ENCODE measurements at regions not wholly inside any gene's neighbourhood (a gene's known extent, or its start where the extent isn't known, plus 50 kb on each side); places are given as distances from the start of the nearest gene placed in this dataset.

- H3K4me1 ChIP-seq = no peaks in the 10 kb centered on the region
- H3K36me3 ChIP-seq = no peaks in the 10 kb centered on the region
- Mint-ChIP-seq H3K4me1 (no peaks in the 10 kb centered on the region), H3K27ac (no peak overlapping the region), H3K27me3 (ENCODE audit: insufficient read depth, low read depth) (peaks cover 8% of the 10 kb centered on the region), H3K36me3 (no peaks in the 10 kb centered on the region), H3K9me3 (peaks cover 8% of the 10 kb centered on the region), H3K4me3 (no peak overlapping the region)
- peaks cover 4% of the 10 kb centered on the region for H3K9me3 ChIP-seq (ENCODE audit: low read depth)
- no peaks in the 10 kb centered on the region for H4K20me1 ChIP-seq (ENCODE audit: low read depth)
- TF ChIP-seq EZH2phosphoT487 (IDR thresholded peaks at IDR 0.05) (no peak), EZH2 (IDR thresholded peaks at IDR 0.05) (no peak)
- TF ChIP-seq, protein P1, sequence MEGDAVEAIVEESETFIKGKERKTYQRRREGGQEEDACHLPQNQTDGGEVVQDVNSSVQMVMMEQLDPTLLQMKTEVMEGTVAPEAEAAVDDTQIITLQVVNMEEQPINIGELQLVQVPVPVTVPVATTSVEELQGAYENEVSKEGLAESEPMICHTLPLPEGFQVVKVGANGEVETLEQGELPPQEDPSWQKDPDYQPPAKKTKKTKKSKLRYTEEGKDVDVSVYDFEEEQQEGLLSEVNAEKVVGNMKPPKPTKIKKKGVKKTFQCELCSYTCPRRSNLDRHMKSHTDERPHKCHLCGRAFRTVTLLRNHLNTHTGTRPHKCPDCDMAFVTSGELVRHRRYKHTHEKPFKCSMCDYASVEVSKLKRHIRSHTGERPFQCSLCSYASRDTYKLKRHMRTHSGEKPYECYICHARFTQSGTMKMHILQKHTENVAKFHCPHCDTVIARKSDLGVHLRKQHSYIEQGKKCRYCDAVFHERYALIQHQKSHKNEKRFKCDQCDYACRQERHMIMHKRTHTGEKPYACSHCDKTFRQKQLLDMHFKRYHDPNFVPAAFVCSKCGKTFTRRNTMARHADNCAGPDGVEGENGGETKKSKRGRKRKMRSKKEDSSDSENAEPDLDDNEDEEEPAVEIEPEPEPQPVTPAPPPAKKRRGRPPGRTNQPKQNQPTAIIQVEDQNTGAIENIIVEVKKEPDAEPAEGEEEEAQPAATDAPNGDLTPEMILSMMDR (IDR thresholded peaks at IDR 0.05) = no peak
- H3K4me2 ChIP-seq = no peak overlapping the region
- no peaks in the 10 kb centered on the region for H3K27me3 ChIP-seq
- DNase-seq (ENCODE audit: low spot score) = no peak
- H3F3A ChIP-seq (ENCODE audit: low read depth) = no peaks in the 10 kb centered on the region
- H3K4me3 ChIP-seq = no peak overlapping the region
- no peak overlapping the region for H3K27ac ChIP-seq
- H2AFZ ChIP-seq (replicated peaks) = no peak overlapping the region
- H3K79me2 ChIP-seq (ENCODE audit: low read depth) = no peaks in the 10 kb centered on the region
- no peak overlapping the region for H3K9ac ChIP-seq
Measured at GRCh38 chr7:4319280-4319679, 362.8 kb upstream of the FOXK1 start.

DNA sequence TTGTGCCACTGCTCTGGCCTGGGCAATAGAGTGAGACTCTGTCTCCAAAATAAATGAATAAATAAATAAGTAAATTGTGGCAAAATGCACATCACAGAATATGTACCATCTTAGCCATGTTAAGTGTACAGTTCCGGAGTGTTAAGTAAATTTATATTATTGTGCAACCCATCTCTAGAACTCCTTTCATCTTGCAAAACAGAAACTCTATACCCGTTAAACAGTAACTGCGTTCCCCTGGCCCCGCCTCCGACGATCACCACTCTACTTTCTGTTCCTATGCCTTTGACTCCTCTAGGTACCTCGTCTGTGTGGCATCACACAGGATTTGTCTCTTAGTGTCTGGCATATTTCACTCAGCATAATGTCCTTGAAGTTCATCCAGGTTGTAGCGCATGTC lies 356.4 kb upstream of the FOXK1 start:
- no peaks in the 10 kb centered on the region for H3K36me3 ChIP-seq
- H3K9ac ChIP-seq = no peak overlapping the region
- DNase-seq (ENCODE audit: low spot score) = no peak
- H3K9me3 Mint-ChIP-seq = no peaks in the 10 kb centered on the region
- no peak overlapping the region for H3K4me3 ChIP-seq
- H3K4me2 ChIP-seq = no peak overlapping the region
- TF ChIP-seq, protein P1 (IDR thresholded peaks at IDR 0.05) = no peak
- TF ChIP-seq EZH2 (IDR thresholded peaks at IDR 0.05) = no peak
- no peak for TF ChIP-seq EZH2phosphoT487 (IDR thresholded peaks at IDR 0.05)
- H3F3A ChIP-seq (ENCODE audit: low read depth) = no peaks in the 10 kb centered on the region
- H2AFZ ChIP-seq (replicated peaks) = no peak overlapping the region
- H3K4me1 Mint-ChIP-seq = no peaks in the 10 kb centered on the region
- no peak overlapping the region for H3K27ac Mint-ChIP-seq
- peaks cover 2% of the 10 kb centered on the region for H3K27me3 Mint-ChIP-seq (ENCODE audit: insufficient read depth, low read depth)
- peaks cover 2% of the 10 kb centered on the region for H3K9me3 ChIP-seq (ENCODE audit: low read depth)
- H3K27me3 ChIP-seq = no peaks in the 10 kb centered on the region
- H4K20me1 ChIP-seq (ENCODE audit: low read depth) = no peaks in the 10 kb centered on the region
- no peaks in the 10 kb centered on the region for H3K36me3 Mint-ChIP-seq
- H3K79me2 ChIP-seq (ENCODE audit: low read depth) = no peaks in the 10 kb centered on the region
- no peaks in the 10 kb centered on the region for H3K4me1 ChIP-seq
- H3K4me3 Mint-ChIP-seq = no peak overlapping the region
- no peak overlapping the region for H3K27ac ChIP-seq

GRCh38 chr7:4331711-4332110 lies 350.4 kb upstream of the FOXK1 start:
- Histone ChIP-seq H2AFZ (replicated peaks) (no peak overlapping the region), H3K79me2 (ENCODE audit: low read depth) (no peaks in the 10 kb centered on the region), H3K4me2 (no peak overlapping the region), H3K9ac (no peak overlapping the region), H4K20me1 (ENCODE audit: low read depth) (no peaks in the 10 kb centered on the region), H3K27me3 (no peaks in the 10 kb centered on the region), H3K4me3 (no peak overlapping the region), H3K36me3 (no peaks in the 10 kb centered on the region), H3F3A (ENCODE audit: low read depth) (no peaks in the 10 kb centered on the region), H3K4me1 (no peaks in the 10 kb centered on the region), H3K9me3 (ENCODE audit: low read depth) (no peaks in the 10 kb centered on the region), H3K27ac (no peak overlapping the region)
- TF ChIP-seq, protein P1 (IDR thresholded peaks at IDR 0.05) = no peak
- no peak for TF ChIP-seq EZH2phosphoT487 (IDR thresholded peaks at IDR 0.05)
- TF ChIP-seq EZH2 (IDR thresholded peaks at IDR 0.05) = no peak
- H3K4me3 Mint-ChIP-seq = no peak overlapping the region
- no peak for DNase-seq (ENCODE audit: low spot score)
- H3K4me1 Mint-ChIP-seq = no peaks in the 10 kb centered on the region
- H3K27ac Mint-ChIP-seq = no peak overlapping the region
- H3K9me3 Mint-ChIP-seq = peaks cover 3% of the 10 kb centered on the region
- peaks cover 5% of the 10 kb centered on the region for H3K27me3 Mint-ChIP-seq (ENCODE audit: insufficient read depth, low read depth)
- H3K36me3 Mint-ChIP-seq = no peaks in the 10 kb centered on the region
